ENCODE measurements at regions not wholly inside any gene's neighbourhood (a gene's known extent, or its start where the extent isn't known, plus 50 kb on each side); places are given as distances from the start of the nearest gene placed in this dataset.

DNA sequence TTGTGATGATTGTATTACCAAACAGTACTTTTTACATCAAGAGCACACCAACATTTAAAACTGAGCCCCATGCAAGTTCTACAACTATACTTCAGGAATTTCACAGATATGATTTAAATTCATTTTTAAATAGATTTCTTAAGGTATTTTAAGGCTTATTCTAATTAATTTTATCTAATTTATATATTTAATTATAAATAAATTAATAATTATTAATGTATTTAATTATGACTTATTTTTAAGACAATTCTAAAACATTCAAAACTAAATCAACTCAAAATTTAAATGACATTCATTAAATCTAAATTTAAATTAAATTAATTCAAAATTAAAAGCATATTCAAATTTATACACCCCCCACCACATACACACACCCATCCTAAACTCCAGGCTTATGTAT, 299.2 kb downstream of the NFIB start:
- Histone ChIP-seq H3K9me3 (replicated peaks; ENCODE audit: insufficient read depth, low read length) (no peaks in the 10 kb centered on the region), H3K4me2 (ENCODE audit: low read depth, low read length) (no peak overlapping the region), H3F3A (ENCODE audit: insufficient read depth, low read length) (no peaks in the 10 kb centered on the region), H3K4me3 (ENCODE audit: low read length) (no peak overlapping the region), H2AFZ (ENCODE audit: low read length) (no peak overlapping the region), H4K20me1 (ENCODE audit: insufficient read depth, low read length) (no peaks in the 10 kb centered on the region), H3K9ac (ENCODE audit: low read length) (no peak overlapping the region), H3K27ac (ENCODE audit: low read length) (no peak overlapping the region), H3K9me2 (replicated peaks; ENCODE audit: insufficient read depth, low read length) (no peaks in the 10 kb centered on the region), H3K36me3 (replicated peaks; ENCODE audit: insufficient read depth, low read length) (no peaks in the 10 kb centered on the region), H3K27me3 (replicated peaks; ENCODE audit: insufficient read depth, low read length) (no peaks in the 10 kb centered on the region), H3K4me1 (ENCODE audit: low read length) (no peaks in the 10 kb centered on the region), H3K79me2 (ENCODE audit: low read length) (no peaks in the 10 kb centered on the region)
- DNase-seq, result no peak
- TF ChIP-seq EZH2 (optimal IDR thresholded peaks at IDR 0.05; ENCODE audit: low read depth, low read length) (no peak), EZH2phosphoT487 (IDR thresholded peaks at IDR 0.05; ENCODE audit: low read length) (no peak)
- TF ChIP-seq, protein P1, sequence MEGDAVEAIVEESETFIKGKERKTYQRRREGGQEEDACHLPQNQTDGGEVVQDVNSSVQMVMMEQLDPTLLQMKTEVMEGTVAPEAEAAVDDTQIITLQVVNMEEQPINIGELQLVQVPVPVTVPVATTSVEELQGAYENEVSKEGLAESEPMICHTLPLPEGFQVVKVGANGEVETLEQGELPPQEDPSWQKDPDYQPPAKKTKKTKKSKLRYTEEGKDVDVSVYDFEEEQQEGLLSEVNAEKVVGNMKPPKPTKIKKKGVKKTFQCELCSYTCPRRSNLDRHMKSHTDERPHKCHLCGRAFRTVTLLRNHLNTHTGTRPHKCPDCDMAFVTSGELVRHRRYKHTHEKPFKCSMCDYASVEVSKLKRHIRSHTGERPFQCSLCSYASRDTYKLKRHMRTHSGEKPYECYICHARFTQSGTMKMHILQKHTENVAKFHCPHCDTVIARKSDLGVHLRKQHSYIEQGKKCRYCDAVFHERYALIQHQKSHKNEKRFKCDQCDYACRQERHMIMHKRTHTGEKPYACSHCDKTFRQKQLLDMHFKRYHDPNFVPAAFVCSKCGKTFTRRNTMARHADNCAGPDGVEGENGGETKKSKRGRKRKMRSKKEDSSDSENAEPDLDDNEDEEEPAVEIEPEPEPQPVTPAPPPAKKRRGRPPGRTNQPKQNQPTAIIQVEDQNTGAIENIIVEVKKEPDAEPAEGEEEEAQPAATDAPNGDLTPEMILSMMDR (IDR thresholded peaks at IDR 0.05; ENCODE audit: low read length), result no peak

DNA sequence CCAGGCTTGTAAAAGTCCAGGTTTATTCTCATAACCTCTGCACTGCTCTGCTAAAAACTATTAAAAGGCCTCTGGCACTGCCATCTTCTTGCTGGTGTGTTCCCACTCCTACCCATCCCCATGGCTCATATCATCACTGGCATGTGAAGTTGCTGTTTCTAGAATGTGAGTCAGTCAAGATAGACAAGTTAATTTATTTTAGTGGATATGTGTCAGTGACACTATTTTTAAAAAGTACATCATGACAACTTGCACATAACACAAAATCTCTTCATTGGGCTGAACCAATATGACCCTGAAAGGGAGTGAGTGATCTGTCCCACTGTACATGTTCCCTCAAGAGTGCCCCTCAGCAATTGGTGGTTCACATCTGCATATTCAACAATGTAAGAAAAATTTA, 299.7 kb downstream of the NFIB start:
- no peak for DNase-seq
- H3K4me1 ChIP-seq (ENCODE audit: low read length), result no peaks in the 10 kb centered on the region
- H3K9me2 ChIP-seq (replicated peaks; ENCODE audit: insufficient read depth, low read length), result no peaks in the 10 kb centered on the region
- H3K79me2 ChIP-seq (ENCODE audit: low read length), result no peaks in the 10 kb centered on the region
- H3K9ac ChIP-seq (ENCODE audit: low read length), result no peak overlapping the region
- no peaks in the 10 kb centered on the region for H4K20me1 ChIP-seq (ENCODE audit: insufficient read depth, low read length)
- H3K4me2 ChIP-seq (ENCODE audit: low read depth, low read length), result no peak overlapping the region
- no peaks in the 10 kb centered on the region for H3F3A ChIP-seq (ENCODE audit: insufficient read depth, low read length)
- no peak overlapping the region for H2AFZ ChIP-seq (ENCODE audit: low read length)
- no peaks in the 10 kb centered on the region for H3K36me3 ChIP-seq (replicated peaks; ENCODE audit: insufficient read depth, low read length)
- no peaks in the 10 kb centered on the region for H3K9me3 ChIP-seq (replicated peaks; ENCODE audit: insufficient read depth, low read length)
- no peaks in the 10 kb centered on the region for H3K27me3 ChIP-seq (replicated peaks; ENCODE audit: insufficient read depth, low read length)
- TF ChIP-seq EZH2phosphoT487 (IDR thresholded peaks at IDR 0.05; ENCODE audit: low read length), result no peak
- H3K4me3 ChIP-seq (ENCODE audit: low read length), result no peak overlapping the region
- H3K27ac ChIP-seq (ENCODE audit: low read length), result no peak overlapping the region

DNA sequence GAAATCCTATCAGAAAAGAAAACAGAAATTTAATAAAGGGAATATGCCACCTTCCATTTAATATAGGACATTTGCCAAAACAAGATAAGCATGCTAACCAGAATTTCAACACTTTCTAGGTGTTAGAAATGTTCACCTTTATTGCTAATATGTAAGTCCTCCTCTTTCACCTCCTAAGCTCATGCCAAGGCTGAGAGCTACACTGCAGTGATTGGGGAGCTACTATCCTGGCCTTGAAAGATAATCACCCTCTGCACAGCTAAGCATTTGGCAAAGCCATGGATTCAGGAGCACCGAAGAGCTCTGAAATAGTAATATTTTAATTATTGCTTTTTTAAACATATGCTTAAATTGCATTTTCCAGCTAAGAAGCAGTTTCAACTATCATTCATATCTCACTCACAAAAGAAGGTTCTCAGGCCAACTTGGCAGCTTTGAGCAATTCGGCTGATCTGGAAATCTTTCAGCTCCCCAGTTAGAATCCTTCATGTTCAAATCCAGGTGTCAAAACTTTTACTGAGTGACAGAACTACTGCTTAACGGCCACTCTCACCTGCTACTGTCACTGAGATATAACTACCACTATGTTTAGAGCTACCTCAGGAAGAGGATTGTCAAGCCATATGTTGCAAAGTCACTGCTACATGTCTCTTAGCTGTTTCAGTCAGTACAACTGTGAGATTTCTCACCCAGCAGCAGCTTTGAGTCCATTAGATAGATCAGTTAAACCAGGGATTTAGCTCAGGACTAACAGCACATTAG, 302.0 kb downstream of the NFIB start:
- no peak overlapping the region for H3K4me3 ChIP-seq (ENCODE audit: low read length)
- no peak for DNase-seq

More for the DNA sequence above, 302.0 kb downstream of the NFIB start:
- H3K4me1 ChIP-seq (ENCODE audit: low read length), result no peaks in the 10 kb centered on the region
- no peaks in the 10 kb centered on the region for H3K27me3 ChIP-seq (replicated peaks; ENCODE audit: insufficient read depth, low read length)
- TF ChIP-seq EZH2 (optimal IDR thresholded peaks at IDR 0.05; ENCODE audit: low read depth, low read length) (no peak), EZH2phosphoT487 (IDR thresholded peaks at IDR 0.05; ENCODE audit: low read length) (no peak)
- TF ChIP-seq, protein P1 (IDR thresholded peaks at IDR 0.05; ENCODE audit: low read length), result no peak
- H3K79me2 ChIP-seq (ENCODE audit: low read length), result no peaks in the 10 kb centered on the region
- no peak overlapping the region for H3K9ac ChIP-seq (ENCODE audit: low read length)
- H3K36me3 ChIP-seq (replicated peaks; ENCODE audit: insufficient read depth, low read length), result no peaks in the 10 kb centered on the region
- no peak overlapping the region for H3K27ac ChIP-seq (ENCODE audit: low read length)
- no peaks in the 10 kb centered on the region for H3K9me3 ChIP-seq (replicated peaks; ENCODE audit: insufficient read depth, low read length)
- no peaks in the 10 kb centered on the region for H3F3A ChIP-seq (ENCODE audit: insufficient read depth, low read length)
- H2AFZ ChIP-seq (ENCODE audit: low read length), result no peak overlapping the region
- no peaks in the 10 kb centered on the region for H4K20me1 ChIP-seq (ENCODE audit: insufficient read depth, low read length)
- H3K4me2 ChIP-seq (ENCODE audit: low read depth, low read length), result no peak overlapping the region
- H3K9me2 ChIP-seq (replicated peaks; ENCODE audit: insufficient read depth, low read length), result no peaks in the 10 kb centered on the region
